ENCODE measurements at regions not wholly inside any gene's neighbourhood (a gene's known extent, or its start where the extent isn't known, plus 50 kb on each side); places are given as distances from the start of the nearest gene placed in this dataset.

DNA sequence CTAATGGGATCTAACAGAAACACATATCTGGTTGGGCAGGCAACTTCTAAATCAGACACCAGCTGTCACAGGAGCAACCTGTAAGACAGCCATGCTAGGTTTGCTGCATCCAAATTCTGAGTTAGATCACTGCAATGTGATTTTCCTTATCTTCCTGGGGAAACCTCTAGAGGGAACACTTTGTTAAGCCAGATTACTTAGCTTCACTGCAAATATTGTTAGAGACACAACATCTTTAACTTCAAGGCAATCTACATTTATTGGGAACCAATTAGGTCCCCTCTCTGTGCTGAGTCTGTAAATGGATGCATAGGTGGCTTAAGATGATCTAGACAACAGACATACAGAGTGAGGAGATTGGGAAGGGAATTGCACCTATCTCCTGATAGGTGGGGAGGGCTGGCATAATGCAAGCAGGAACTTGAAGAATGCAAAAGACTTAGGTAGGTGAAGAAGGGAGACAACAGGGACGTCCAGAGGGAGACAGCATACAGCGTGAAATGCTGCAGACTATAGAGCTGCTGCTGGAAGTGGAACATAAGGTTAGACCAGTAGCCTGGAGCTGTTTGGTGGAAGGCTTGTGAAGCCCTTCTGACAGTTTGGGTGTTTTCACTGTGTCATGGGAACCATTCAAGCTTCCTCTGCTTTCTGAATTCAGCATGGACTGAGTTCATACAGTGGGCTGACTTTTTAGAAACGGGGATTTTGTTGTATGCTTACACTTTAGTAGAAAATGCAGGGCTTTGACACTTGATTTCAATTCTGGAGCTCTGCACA, 109.8 kb upstream of the ELMO1 start:
- Histone ChIP-seq H3K4me1 (ENCODE audit: control insufficient read depth in 2 of 2, insufficient read depth in 2 of 2, low read length in 2 of 2) (no peaks in the 10 kb centered on the region), H3K36me3 (replicated peaks in 1 of 2; ENCODE audit: control extremely low read depth in 1 of 2, control insufficient read depth in 1 of 2, extremely low read depth in 1 of 2, insufficient read depth in 2 of 2, low read length in 1 of 2) (no peaks in the 10 kb centered on the region), H3K9ac (ENCODE audit: low read length) (no peak overlapping the region), H3K9me3 (ENCODE audit: control extremely low read depth in 1 of 3, control insufficient read depth in 2 of 3, insufficient read depth in 1 of 3, low read length in 2 of 3) (peaks cover 0 to 8% (median 0%) of the 10 kb centered on the region in 3 donors), H3K27ac (ENCODE audit: low read length in 2 of 2) (no peak overlapping the region), H3K4me2 (replicated peaks; ENCODE audit: low read depth, low read length, poor library complexity, severe bottlenecking) (no peak overlapping the region), H2AFZ (ENCODE audit: insufficient read depth, low read depth, low read length, poor library complexity, severe bottlenecking) (no peak overlapping the region), H3K4me3 (ENCODE audit: control extremely low read depth in 1 of 5, extremely low read depth in 1 of 5, insufficient read depth in 1 of 5, low read depth in 2 of 5, low read length in 4 of 5) (no peak overlapping the region), H4K20me1 (ENCODE audit: control insufficient read depth, insufficient read depth, low read length, poor library complexity, severe bottlenecking) (no peaks in the 10 kb centered on the region), H3K79me2 (ENCODE audit: control insufficient read depth, insufficient read depth, low read length) (no peaks in the 10 kb centered on the region), H3K27me3 (replicated peaks in 1 of 4; ENCODE audit: control extremely low read depth in 1 of 4, control insufficient read depth in 3 of 4, insufficient read depth in 4 of 4, low read length in 3 of 4) (peaks cover 0 to 5% (median 1%) of the 10 kb centered on the region in 4 experiments)
- CTCF ChIA-PET: no interaction called here
- POLR2A ChIA-PET: no interaction called here
- H3K27ac Mint-ChIP-seq: no peak overlapping the region
- H3K4me1 Mint-ChIP-seq: no peaks in the 10 kb centered on the region
- intact Hi-C loops (cut with micrococcal nuclease): no loop called here
- H3K27me3 Mint-ChIP-seq: peaks cover 9% of the 10 kb centered on the region
- H3K4me3 Mint-ChIP-seq: no peak overlapping the region
- ATAC-seq (ENCODE audit: low read depth) (no peak), DNase-seq (no peak)
- 91% methylated on average over 2 of the region's 3 CpGs for WGBS (ENCODE audit: insufficient coverage)
- no peak for TF ChIP-seq EZH2 (IDR thresholded peaks at IDR 0.05; ENCODE audit: borderline replicate concordance, insufficient read depth, low read depth, low read length, poor library complexity, severe bottlenecking)
- TF ChIP-seq, protein P1, sequence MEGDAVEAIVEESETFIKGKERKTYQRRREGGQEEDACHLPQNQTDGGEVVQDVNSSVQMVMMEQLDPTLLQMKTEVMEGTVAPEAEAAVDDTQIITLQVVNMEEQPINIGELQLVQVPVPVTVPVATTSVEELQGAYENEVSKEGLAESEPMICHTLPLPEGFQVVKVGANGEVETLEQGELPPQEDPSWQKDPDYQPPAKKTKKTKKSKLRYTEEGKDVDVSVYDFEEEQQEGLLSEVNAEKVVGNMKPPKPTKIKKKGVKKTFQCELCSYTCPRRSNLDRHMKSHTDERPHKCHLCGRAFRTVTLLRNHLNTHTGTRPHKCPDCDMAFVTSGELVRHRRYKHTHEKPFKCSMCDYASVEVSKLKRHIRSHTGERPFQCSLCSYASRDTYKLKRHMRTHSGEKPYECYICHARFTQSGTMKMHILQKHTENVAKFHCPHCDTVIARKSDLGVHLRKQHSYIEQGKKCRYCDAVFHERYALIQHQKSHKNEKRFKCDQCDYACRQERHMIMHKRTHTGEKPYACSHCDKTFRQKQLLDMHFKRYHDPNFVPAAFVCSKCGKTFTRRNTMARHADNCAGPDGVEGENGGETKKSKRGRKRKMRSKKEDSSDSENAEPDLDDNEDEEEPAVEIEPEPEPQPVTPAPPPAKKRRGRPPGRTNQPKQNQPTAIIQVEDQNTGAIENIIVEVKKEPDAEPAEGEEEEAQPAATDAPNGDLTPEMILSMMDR (IDR thresholded peaks at IDR 0.05): no peak
- no peaks in the 10 kb centered on the region for H3K9me3 Mint-ChIP-seq (ENCODE audit: insufficient read depth)

DNA sequence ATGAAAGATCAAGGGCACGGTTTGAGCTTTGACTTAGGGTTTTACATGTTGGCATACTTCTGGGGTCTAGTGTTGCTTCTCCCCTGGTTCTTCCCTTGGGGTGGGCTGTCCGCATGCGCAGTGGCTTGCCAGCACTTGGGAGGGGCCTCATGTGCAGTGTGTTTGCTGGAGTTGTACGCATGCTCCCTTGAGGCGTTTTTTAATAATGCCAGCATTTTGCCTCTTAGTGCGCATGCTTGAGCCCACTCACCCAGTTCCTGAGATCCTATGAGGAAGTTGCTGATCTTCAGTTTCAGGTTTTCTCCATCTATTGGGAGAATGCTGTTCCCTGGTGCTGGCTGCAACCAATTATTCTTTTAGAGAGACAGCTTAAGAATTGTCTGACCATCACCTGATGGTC, 113.4 kb upstream of the GPR141 start:
- no peak overlapping the region for H3K27ac Mint-ChIP-seq
- Histone ChIP-seq H2AFZ (ENCODE audit: insufficient read depth, low read depth, low read length, poor library complexity, severe bottlenecking) (no peak overlapping the region), H3K4me1 (ENCODE audit: control insufficient read depth in 2 of 2, insufficient read depth in 2 of 2, low read length in 2 of 2) (no peaks in the 10 kb centered on the region), H3K27me3 (replicated peaks in 1 of 4; ENCODE audit: control extremely low read depth in 1 of 4, control insufficient read depth in 3 of 4, insufficient read depth in 4 of 4, low read length in 3 of 4) (peaks cover 0 to 13% (median 0%) of the 10 kb centered on the region in 4 experiments), H3K4me2 (replicated peaks; ENCODE audit: low read depth, low read length, poor library complexity, severe bottlenecking) (no peak overlapping the region), H3K27ac (ENCODE audit: low read length in 2 of 2) (no peak overlapping the region), H4K20me1 (ENCODE audit: control insufficient read depth, insufficient read depth, low read length, poor library complexity, severe bottlenecking) (no peaks in the 10 kb centered on the region), H3K4me3 (ENCODE audit: control extremely low read depth in 1 of 5, extremely low read depth in 1 of 5, insufficient read depth in 1 of 5, low read depth in 2 of 5, low read length in 4 of 5) (no peak overlapping the region), H3K9me3 (ENCODE audit: control extremely low read depth in 1 of 3, control insufficient read depth in 2 of 3, insufficient read depth in 1 of 3, low read length in 2 of 3) (peaks cover 0 to 3% (median 0%) of the 10 kb centered on the region in 3 donors), H3K36me3 (replicated peaks in 1 of 2; ENCODE audit: control extremely low read depth in 1 of 2, control insufficient read depth in 1 of 2, extremely low read depth in 1 of 2, insufficient read depth in 2 of 2, low read length in 1 of 2) (no peaks in the 10 kb centered on the region), H3K79me2 (ENCODE audit: control insufficient read depth, insufficient read depth, low read length) (no peaks in the 10 kb centered on the region), H3K9ac (ENCODE audit: low read length) (no peak overlapping the region)
- DNase-seq: no peak
- intact Hi-C loops (cut with micrococcal nuclease): no loop called here
- no peak for ATAC-seq (ENCODE audit: low read depth)
- WGBS (ENCODE audit: insufficient coverage): 100% methylated on average over 6 of the region's 6 CpGs
- no peak overlapping the region for H3K4me3 Mint-ChIP-seq
- ChIA-PET CTCF (no interaction called here), POLR2A (no interaction called here)
- TF ChIP-seq, protein P1 (IDR thresholded peaks at IDR 0.05): no peak
- TF ChIP-seq EZH2 (IDR thresholded peaks at IDR 0.05; ENCODE audit: borderline replicate concordance, insufficient read depth, low read depth, low read length, poor library complexity, severe bottlenecking): no peak
- peaks cover 50% of the 10 kb centered on the region for H3K27me3 Mint-ChIP-seq
- H3K9me3 Mint-ChIP-seq (ENCODE audit: insufficient read depth): no peaks in the 10 kb centered on the region
- no peaks in the 10 kb centered on the region for H3K4me1 Mint-ChIP-seq
